ENCODE measurements at regions not wholly inside any gene's neighbourhood (a gene's known extent, or its start where the extent isn't known, plus 50 kb on each side); places are given as distances from the start of the nearest gene placed in this dataset.

GRCh38 chr7:22002726-22003125, 57.0 kb upstream of the CDCA7L start:
- DNase-seq = peak; percentile 43

- peak; percentile 87 for DNase-seq
These were observed 55.8 kb upstream of the CDCA7L start for GRCh38 chr7:22001345-22002004.

GRCh38 chr7:21999896-22000295, 54.2 kb upstream of the CDCA7L start:
- no peak for DNase-seq

- DNase-seq = no peak
These were observed 50.9 kb upstream of the CDCA7L start for GRCh38 chr7:21996641-21997040.
